Gastrocnemius medialis (tissue), 4 donors: ENCODE measurements at regions not wholly inside any gene's neighbourhood (a gene's known extent, or its start where the extent isn't known, plus 50 kb on each side); places are given as distances from the start of the nearest gene placed in this dataset.

Source experiments
- ATAC-seq, 2 donors: fragments of 150-250 bp; one replicate each; pipeline ENCODE4 v1.9.1; 2016
- DNase-seq, 2 donors: peaks; one replicate each; pipeline ENCODE4 v3.0.0-alpha.2; 2019
- H3K27ac ChIP-seq, 4 donors: fragments of 200-600 bp; sonication (generic); 1 replicate in 1 of 4; 2 replicates in 3 of 4; pipeline ENCODE4 v1.5.1; 2016 to 2018; ENCODE audit warnings: mild to moderate bottlenecking in 2 of 4, moderate library complexity in 1 of 4
- H3K27me3 ChIP-seq, 3 donors: fragments of 200-600 bp; sonication (generic) in 2 of 3; 1 replicate in 1 of 3; 2 replicates in 2 of 3; pipeline versions ENCODE4 v1.5.1 to v1.6.0; 2016 to 2019; ENCODE audit warnings: mild to moderate bottlenecking in 1 of 3, moderate library complexity in 1 of 3
- H3K36me3 ChIP-seq, 2 donors: fragments of 200-600 bp; sonication (generic) in 1 of 2; one replicate each; pipeline ENCODE4 v1.5.1; 2017 to 2018
- H3K4me1 ChIP-seq, 2 donors: fragments of 200-600 bp; sonication (generic) in 1 of 2; one replicate each; pipeline ENCODE4 v1.5.1; 2016 to 2017; ENCODE audit warnings: mild to moderate bottlenecking in 2 of 2
- H3K4me3 ChIP-seq, 4 donors: fragments of 200-600 bp; sonication (generic) in 3 of 4; 1 replicate in 1 of 4; 2 replicates in 3 of 4; pipeline ENCODE4 v1.5.1; 2016 to 2019; ENCODE audit warnings: mild to moderate bottlenecking in 2 of 4
- H3K9me3 ChIP-seq, 3 donors: fragments of 200-600 bp; sonication (generic) in 2 of 3; 1 replicate in 1 of 3; 2 replicates in 2 of 3; pipeline ENCODE4 v1.5.1; 2016 to 2019
- CTCF ChIP-seq, 5 experiments: fragments of 450-650 bp in 3 of 5; fragments of 200-600 bp in 2 of 5; sonication (generic) in 2 of 5; IDR thresholded peaks in 4 of 5; conservative IDR thresholded peaks in 1 of 5; 1 replicate in 4 of 5; 2 replicates in 1 of 5; pipeline ENCODE4 v1.5.1; 2016 to 2019; ENCODE audit warnings: antibody characterized with exemption in 5 of 5, mild to moderate bottlenecking in 3 of 5, moderate library complexity in 3 of 5
- POLR2A ChIP-seq, 2 donors: fragments of 450-650 bp; IDR thresholded peaks; one replicate each; pipeline ENCODE4 v1.6.1; 2017; ENCODE audit warnings: antibody characterized with exemption in 2 of 2, mild to moderate bottlenecking in 2 of 2, moderate library complexity in 2 of 2
- in situ Hi-C, 4 donors: fragments of 200-750 bp; cut with MboI; loops; one replicate each; pipeline versions ENCODE4 v1.15.0 to v1.8.0; 2017; ENCODE audit warnings: low sequenced_read_pairs in 4 of 4
- intact Hi-C: fragments of 100-400 bp; cut with DNase I; formaldehyde crosslinking; loops from one replicate; pipeline ENCODE4 v1.15.1; 2023; ENCODE audit warnings: low total_unique reads

DNA sequence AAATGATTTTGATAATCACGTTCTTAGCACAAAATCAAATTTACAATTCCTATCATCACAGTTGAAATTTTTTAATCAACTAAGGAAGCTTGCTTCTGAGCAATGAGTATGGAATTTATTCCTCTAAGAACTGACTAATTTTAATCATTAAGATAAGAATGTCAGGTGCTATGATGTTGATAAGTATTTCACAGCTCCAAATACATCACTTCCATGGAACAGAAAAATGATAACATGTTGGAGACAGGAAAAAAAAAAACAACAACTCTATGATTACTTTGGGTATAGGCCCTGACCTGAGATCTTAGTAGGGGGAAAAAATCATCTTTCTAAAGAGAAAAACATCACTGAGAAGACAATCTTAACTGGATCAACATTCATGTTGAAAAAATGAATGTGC, 89.4 kb upstream of the BMP2 start:
- in situ Hi-C loops, result no loop called here
- no peaks in the 10 kb centered on the region for H3K27me3 ChIP-seq

DNA sequence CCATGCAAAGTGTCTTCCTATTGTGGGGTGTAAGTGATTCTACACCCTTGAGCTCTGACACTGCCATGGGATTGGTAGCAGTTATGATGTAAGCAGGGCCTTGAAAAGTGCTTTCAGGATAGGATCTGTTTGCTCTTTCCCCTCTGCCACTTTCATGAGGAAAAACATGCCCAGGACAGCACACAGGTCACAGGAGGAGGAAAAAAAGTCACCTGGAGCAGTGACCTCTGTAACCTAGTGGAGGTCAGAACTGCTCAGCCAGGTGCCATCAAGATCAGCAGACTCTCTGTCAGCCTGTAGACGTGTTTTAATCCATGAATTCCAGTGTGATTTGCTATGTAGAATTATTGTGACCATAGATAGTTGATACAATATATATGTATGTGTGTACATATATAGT, 92.7 kb upstream of the BMP2 start:
- no peak for ATAC-seq
- no peaks in the 10 kb centered on the region for H3K36me3 ChIP-seq
- intact Hi-C loops (no loop called here), in situ Hi-C loops (no loop called here)
- H3K4me1 ChIP-seq, result no peaks in the 10 kb centered on the region
- no peak for DNase-seq
- no peak overlapping the region for H3K27ac ChIP-seq
- no peak for TF ChIP-seq POLR2A (IDR thresholded peaks at IDR 0.05)
- no peak for TF ChIP-seq CTCF (IDR thresholded peaks at IDR 0.05 in 4 of 5, conservative IDR thresholded peaks at IDR 0.05 in 1 of 5)
- no peaks in the 10 kb centered on the region for H3K27me3 ChIP-seq
- no peaks in the 10 kb centered on the region for H3K9me3 ChIP-seq
- H3K4me3 ChIP-seq, result no peak overlapping the region

More for the DNA sequence above, 89.4 kb upstream of the BMP2 start:
- H3K4me3 ChIP-seq, result no peak overlapping the region
- TF ChIP-seq CTCF (IDR thresholded peaks at IDR 0.05 in 4 of 5, conservative IDR thresholded peaks at IDR 0.05 in 1 of 5) (no peak), POLR2A (IDR thresholded peaks at IDR 0.05) (no peak)
- intact Hi-C loops, result no loop called here
- H3K9me3 ChIP-seq, result no peaks in the 10 kb centered on the region
- no peak for DNase-seq
- H3K36me3 ChIP-seq, result no peaks in the 10 kb centered on the region
- no peaks in the 10 kb centered on the region for H3K4me1 ChIP-seq
- ATAC-seq, result no peak
- H3K27ac ChIP-seq, result no peak overlapping the region

GRCh38 chr20:6673071-6673470, 94.4 kb upstream of the BMP2 start:
- TF ChIP-seq CTCF (IDR thresholded peaks at IDR 0.05 in 4 of 5, conservative IDR thresholded peaks at IDR 0.05 in 1 of 5), result no peak
- TF ChIP-seq POLR2A (IDR thresholded peaks at IDR 0.05), result no peak
- Histone ChIP-seq H3K4me1 (no peaks in the 10 kb centered on the region), H3K27me3 (no peaks in the 10 kb centered on the region), H3K4me3 (no peak overlapping the region), H3K36me3 (no peaks in the 10 kb centered on the region), H3K9me3 (no peaks in the 10 kb centered on the region), H3K27ac (no peak overlapping the region)
- intact Hi-C loops, result no loop called here
- no peak for ATAC-seq
- in situ Hi-C loops, result no loop called here
- DNase-seq, result no peak

GRCh38 chr20:6671829-6672228, 95.7 kb upstream of the BMP2 start:
- no peaks in the 10 kb centered on the region for H3K27me3 ChIP-seq
- no peaks in the 10 kb centered on the region for H3K36me3 ChIP-seq
- H3K27ac ChIP-seq, result no peak overlapping the region
- TF ChIP-seq CTCF (IDR thresholded peaks at IDR 0.05 in 4 of 5, conservative IDR thresholded peaks at IDR 0.05 in 1 of 5), result no peak
- TF ChIP-seq POLR2A (IDR thresholded peaks at IDR 0.05), result no peak
- no peaks in the 10 kb centered on the region for H3K9me3 ChIP-seq
- no peak overlapping the region for H3K4me3 ChIP-seq
- H3K4me1 ChIP-seq, result no peaks in the 10 kb centered on the region
- ATAC-seq, result no peak
- no peak for DNase-seq
- in situ Hi-C loops (no loop called here), intact Hi-C loops (no loop called here)

- Histone ChIP-seq H3K9me3 (no peaks in the 10 kb centered on the region), H3K27ac (no peak overlapping the region), H3K4me1 (no peaks in the 10 kb centered on the region), H3K36me3 (no peaks in the 10 kb centered on the region), H3K27me3 (no peaks in the 10 kb centered on the region), H3K4me3 (no peak overlapping the region)
- no peak for TF ChIP-seq CTCF (IDR thresholded peaks at IDR 0.05 in 4 of 5, conservative IDR thresholded peaks at IDR 0.05 in 1 of 5)
- no peak for TF ChIP-seq POLR2A (IDR thresholded peaks at IDR 0.05)
- intact Hi-C loops, result no loop called here
- DNase-seq (no peak), ATAC-seq (no peak)
- in situ Hi-C loops, result no loop called here
Measured at GRCh38 chr20:6668546-6668945, 98.9 kb upstream of the BMP2 start.
